Effector memory CD8-positive, alpha-beta T cell (primary cell): ENCODE measurements at regions not wholly inside any gene's neighbourhood (a gene's known extent, or its start where the extent isn't known, plus 50 kb on each side); places are given as distances from the start of the nearest gene placed in this dataset.

Experiments used
- ATAC-seq: fragments of 150-1000 bp; cut with Tn5 transposase; replicated peaks from 2 replicates; pipeline ENCODE4 v1.10.0; 2021; ENCODE audit warnings: mild to moderate bottlenecking, moderate library complexity
- DNase-seq, 3 experiments: peaks; one replicate each; pipeline ENCODE4 v3.0.0; 2021
- H3K27ac Mint-ChIP-seq, 2 donors: one replicate each; pipeline ENCODE4 v1.8.0; 2022; ENCODE audit warnings: mild to moderate bottlenecking in 2 of 2, mixed read lengths in 2 of 2, moderate library complexity in 2 of 2
- H3K27me3 Mint-ChIP-seq, 2 donors: one replicate each; pipeline ENCODE4 v1.8.0; 2022; ENCODE audit warnings: mixed read lengths in 2 of 2
- H3K36me3 Mint-ChIP-seq: one replicate; pipeline ENCODE4 v1.8.0; 2022; ENCODE audit warnings: mild to moderate bottlenecking, moderate library complexity, mixed read lengths; ENCODE audit not compliant: insufficient read depth
- H3K4me1 Mint-ChIP-seq, 2 donors: one replicate each; pipeline ENCODE4 v1.8.0; 2022; ENCODE audit warnings: low read depth in 2 of 2, mixed read lengths in 2 of 2
- H3K4me3 Mint-ChIP-seq, 2 donors: one replicate each; pipeline ENCODE4 v1.8.0; 2022; ENCODE audit warnings: mild to moderate bottlenecking in 2 of 2, mixed read lengths in 2 of 2, moderate library complexity in 2 of 2
- H3K9me3 Mint-ChIP-seq, 2 donors: one replicate each; pipeline ENCODE4 v1.8.0; 2022; ENCODE audit warnings: mixed read lengths in 2 of 2

DNA sequence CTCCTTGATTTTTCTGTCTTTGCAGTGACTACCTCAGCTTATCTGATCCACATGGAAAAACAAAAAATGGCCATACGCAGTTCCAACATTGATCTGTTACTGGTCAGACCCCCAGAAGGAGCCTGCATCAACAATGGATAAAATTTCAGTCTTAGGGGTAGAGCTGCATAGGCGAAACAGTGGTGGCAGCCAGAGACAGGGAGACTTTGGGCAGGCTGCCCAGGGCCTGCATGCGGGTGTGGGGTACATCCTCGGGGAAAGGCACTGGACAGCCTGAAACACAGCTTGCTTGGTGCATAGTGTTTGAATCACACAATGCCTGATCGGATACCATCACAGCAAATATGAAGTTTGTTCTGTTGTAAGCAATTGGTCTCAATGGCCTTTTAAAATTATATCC is 847.8 kb downstream of the QKI start:
- Mint-ChIP-seq H3K4me3 (no peak overlapping the region), H3K9me3 (peaks cover 0 to 2% of the 10 kb centered on the region in 2 donors), H3K4me1 (no peaks in the 10 kb centered on the region), H3K36me3 (no peaks in the 10 kb centered on the region), H3K27ac (no peak overlapping the region), H3K27me3 (no peaks in the 10 kb centered on the region)
- DNase-seq: no peak
- ATAC-seq: no peak

DNA sequence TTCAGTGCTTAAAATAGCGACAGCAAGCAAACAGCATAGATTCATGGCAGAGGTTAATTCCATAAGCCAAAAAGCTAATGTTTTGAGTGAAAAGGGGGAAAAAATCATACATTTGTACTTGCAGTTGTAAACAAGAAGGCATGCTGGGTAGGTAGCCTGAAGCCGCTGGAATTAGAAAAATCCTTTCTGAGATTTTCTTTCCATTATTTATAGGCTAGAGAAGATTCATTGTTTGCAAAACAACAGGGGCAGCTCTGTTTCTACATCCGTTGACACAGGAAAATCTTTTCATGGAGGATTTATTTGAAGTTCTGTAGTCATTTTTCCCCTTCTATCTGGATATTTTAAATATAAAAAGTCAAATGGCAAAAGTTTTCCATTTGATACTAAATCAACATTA is 843.9 kb downstream of the QKI start:
- H3K9me3 Mint-ChIP-seq: peaks cover 0 to 4% of the 10 kb centered on the region in 2 donors
- no peaks in the 10 kb centered on the region for H3K27me3 Mint-ChIP-seq
- no peak overlapping the region for H3K27ac Mint-ChIP-seq
- H3K4me1 Mint-ChIP-seq: no peaks in the 10 kb centered on the region
- H3K4me3 Mint-ChIP-seq: no peak overlapping the region
- DNase-seq (no peak), ATAC-seq (no peak)
- no peaks in the 10 kb centered on the region for H3K36me3 Mint-ChIP-seq

DNA sequence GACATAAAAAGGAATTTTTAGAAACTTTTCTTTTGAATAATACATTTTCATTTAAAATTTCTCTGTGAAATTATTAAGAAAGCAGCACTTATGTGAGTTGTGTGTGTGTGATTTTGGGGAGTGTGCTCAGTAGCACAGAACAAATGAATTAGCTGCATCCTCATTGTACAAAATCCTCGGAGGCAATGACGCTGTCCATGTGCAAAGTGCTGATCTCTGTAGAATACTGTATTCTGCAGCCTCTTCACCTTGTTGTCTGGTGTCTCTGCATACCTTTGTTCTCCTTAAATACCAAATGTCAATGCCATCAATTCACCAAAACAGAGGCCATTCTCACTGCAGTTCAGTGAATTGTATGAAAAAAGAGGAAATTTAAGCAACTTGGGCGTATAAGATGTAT is 838.4 kb downstream of the QKI start:
- H3K27me3 Mint-ChIP-seq: no peaks in the 10 kb centered on the region
- H3K4me1 Mint-ChIP-seq: no peaks in the 10 kb centered on the region
- DNase-seq (no peak), ATAC-seq (no peak)
- peaks cover 0 to 4% of the 10 kb centered on the region in 2 donors for H3K9me3 Mint-ChIP-seq
- H3K36me3 Mint-ChIP-seq: no peaks in the 10 kb centered on the region
- H3K4me3 Mint-ChIP-seq: no peak overlapping the region
- no peak overlapping the region for H3K27ac Mint-ChIP-seq

DNA sequence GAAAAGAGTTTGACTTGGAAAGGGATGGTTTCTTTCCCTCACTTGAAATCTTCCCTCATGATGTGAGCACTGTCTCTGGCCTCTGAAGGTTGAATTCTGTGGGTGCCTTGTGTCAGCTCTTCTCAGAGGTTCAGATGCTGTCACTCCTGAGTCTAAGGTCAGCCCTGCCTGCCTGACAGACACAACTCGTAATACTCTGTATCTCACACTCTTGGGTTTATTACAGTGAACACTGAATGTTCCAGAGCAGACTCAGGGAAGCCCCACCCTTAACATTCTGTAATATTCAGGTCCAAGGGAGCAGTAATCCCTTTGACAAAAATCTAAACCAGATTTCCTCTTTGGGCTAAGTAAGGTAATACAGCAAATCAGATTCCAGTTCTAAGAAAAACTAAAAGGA is 837.8 kb downstream of the QKI start:
- ATAC-seq (no peak), DNase-seq (no peak)
- Mint-ChIP-seq H3K4me3 (no peak overlapping the region), H3K36me3 (no peaks in the 10 kb centered on the region), H3K4me1 (no peaks in the 10 kb centered on the region), H3K9me3 (peaks cover 0 to 1% of the 10 kb centered on the region in 2 donors), H3K27ac (no peak overlapping the region), H3K27me3 (no peaks in the 10 kb centered on the region)

DNA sequence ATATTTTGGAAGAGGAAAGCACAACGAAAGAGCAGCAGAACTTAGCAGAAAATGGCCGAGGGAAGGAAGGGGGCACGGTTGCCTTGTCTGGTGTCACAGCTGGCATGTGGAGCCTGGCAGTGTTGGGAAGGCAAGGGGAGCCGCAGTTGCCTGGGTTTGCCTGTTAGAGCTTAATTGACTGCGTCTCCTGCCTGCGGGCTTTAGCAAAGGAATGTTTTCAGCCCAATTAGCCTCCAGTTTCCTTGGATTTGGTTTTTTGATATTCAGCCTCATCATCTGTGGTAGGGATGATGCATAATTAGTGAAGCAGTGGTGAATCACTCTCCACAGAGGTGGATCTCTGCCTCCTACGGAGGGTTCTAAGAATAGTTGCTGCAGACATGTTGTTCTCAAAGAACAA is 832.6 kb downstream of the QKI start:
- Mint-ChIP-seq H3K4me1 (no peaks in the 10 kb centered on the region), H3K36me3 (no peaks in the 10 kb centered on the region), H3K4me3 (no peak overlapping the region), H3K27me3 (no peaks in the 10 kb centered on the region), H3K9me3 (no peaks in the 10 kb centered on the region), H3K27ac (no peak overlapping the region)
- no peak for ATAC-seq
- no peak for DNase-seq

DNA sequence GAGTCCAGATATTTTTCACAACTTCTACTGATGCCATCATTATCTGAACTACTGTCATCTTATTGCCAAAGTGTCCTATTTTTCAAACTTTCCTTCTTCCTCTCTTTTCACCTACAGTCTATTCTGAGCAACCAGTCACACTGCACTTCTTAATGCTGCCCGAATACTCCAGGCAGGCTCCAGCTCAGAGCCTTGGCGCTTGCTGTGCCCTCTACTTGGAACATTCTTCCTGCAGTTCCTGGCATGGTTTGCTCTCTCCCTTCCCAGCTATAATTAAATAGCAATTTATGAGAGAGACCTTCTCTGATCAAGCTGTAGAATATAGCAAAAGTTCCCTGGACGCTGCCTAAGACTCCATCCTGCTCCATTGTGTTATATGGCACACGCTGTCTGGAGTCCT is 831.6 kb downstream of the QKI start:
- Mint-ChIP-seq H3K9me3 (no peaks in the 10 kb centered on the region), H3K4me1 (no peaks in the 10 kb centered on the region), H3K27me3 (no peaks in the 10 kb centered on the region), H3K36me3 (no peaks in the 10 kb centered on the region), H3K27ac (no peak overlapping the region), H3K4me3 (no peak overlapping the region)
- no peak for DNase-seq
- no peak for ATAC-seq

DNA sequence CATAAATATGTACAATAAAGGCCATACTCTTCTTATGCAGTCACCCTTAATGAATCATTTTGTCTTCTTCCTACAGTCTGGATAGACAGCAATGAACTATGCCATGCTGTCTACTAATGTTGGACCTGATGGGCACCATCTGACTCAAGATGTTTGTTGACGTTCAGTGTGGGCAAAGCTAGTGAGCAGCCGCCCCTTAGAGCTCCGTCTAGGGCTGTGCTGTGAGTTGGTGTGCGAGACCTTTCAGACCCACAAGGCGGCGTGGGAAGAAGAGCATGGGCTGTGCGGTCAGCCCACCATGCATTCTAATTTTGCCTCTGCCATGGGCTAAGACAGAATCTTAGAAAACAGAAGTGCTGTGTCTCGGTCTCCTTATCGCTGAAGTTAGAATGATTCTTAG is 829.4 kb downstream of the QKI start:
- Mint-ChIP-seq H3K27ac (no peak overlapping the region), H3K27me3 (no peaks in the 10 kb centered on the region), H3K4me3 (no peak overlapping the region), H3K9me3 (peaks cover 7 to 11% of the 10 kb centered on the region in 2 donors), H3K36me3 (no peaks in the 10 kb centered on the region), H3K4me1 (no peaks in the 10 kb centered on the region)
- DNase-seq: no peak
- ATAC-seq: no peak

DNA sequence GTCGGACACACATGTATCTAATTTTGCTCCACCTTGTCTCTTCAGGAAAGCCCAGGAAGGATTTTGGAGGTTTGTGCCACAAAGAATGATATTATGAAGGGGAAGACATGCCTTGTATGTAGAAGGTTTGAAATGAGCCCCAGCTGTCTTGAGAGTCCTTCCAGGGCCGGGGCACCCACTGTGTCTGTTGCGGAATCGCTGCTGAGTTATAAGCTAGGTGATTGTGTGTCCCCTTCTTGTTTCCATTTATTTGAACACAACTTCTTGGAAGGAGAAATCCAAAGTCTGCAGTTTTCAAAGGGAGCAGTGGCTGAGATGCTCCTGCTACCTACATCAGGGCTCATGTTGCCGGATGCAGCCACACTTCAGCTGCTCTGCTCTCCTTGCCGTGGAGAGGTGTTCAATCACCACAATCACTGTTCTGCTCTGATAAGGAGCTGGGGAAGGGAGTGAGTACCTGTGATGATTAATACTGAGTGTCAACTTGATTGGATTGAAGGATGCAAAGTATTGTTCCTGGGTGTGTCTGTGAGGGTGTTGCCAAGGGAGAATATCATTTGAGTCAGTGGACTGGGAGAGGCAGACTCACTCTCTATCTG is 828.6 kb downstream of the QKI start:
- Mint-ChIP-seq H3K36me3 (no peaks in the 10 kb centered on the region), H3K27ac (no peak overlapping the region), H3K27me3 (no peaks in the 10 kb centered on the region), H3K4me1 (no peaks in the 10 kb centered on the region), H3K9me3 (peaks cover 7 to 11% of the 10 kb centered on the region in 2 donors), H3K4me3 (no peak overlapping the region)
- no peak for ATAC-seq
- no peak for DNase-seq

DNA sequence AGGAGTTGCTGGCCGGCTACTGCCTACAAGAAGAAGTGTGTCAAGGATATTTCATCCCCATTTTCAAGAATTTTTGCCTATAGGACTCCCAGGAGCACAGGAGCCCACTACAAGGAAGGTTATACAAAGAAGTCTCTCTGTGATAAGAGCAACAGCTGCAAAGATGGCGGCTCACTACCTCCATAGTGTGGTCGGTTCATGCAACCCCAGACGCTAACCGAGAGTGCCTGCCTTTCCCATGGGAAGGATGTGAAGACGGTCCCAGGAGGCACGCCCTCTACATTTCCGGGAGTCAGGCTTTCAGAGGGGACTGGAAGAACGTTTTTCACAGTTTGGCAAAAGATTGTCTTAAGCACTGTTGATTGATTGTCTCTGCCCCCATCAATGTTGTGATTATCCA is 816.3 kb downstream of the QKI start:
- H3K9me3 Mint-ChIP-seq: peaks cover 0 to 8% of the 10 kb centered on the region in 2 donors
- H3K27ac Mint-ChIP-seq: no peak overlapping the region
- no peaks in the 10 kb centered on the region for H3K27me3 Mint-ChIP-seq
- H3K36me3 Mint-ChIP-seq: no peaks in the 10 kb centered on the region
- no peak for ATAC-seq
- H3K4me3 Mint-ChIP-seq: no peak overlapping the region
- DNase-seq: no peak
- no peaks in the 10 kb centered on the region for H3K4me1 Mint-ChIP-seq

DNA sequence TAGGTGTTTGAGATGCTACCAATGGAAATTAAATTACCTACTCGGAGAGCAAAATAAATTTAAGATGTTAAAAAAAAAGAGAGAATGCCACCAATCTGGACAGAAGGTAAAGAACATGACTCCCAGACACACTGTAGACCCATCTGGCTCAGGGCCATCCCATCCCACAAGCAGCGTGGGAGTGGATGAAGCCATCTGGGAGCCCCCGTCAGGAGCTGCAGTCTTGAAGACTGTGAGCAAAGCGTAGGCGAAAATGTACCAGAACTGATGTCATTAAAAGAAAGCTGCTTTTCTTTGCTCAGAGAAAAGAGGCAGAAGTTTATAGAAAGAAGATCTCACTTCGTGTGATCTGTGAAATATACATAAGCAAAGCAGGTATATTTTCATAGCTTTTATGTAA is 815.7 kb downstream of the QKI start:
- H3K36me3 Mint-ChIP-seq: no peaks in the 10 kb centered on the region
- no peaks in the 10 kb centered on the region for H3K27me3 Mint-ChIP-seq
- no peaks in the 10 kb centered on the region for H3K4me1 Mint-ChIP-seq
- H3K27ac Mint-ChIP-seq: no peak overlapping the region
- no peak overlapping the region for H3K4me3 Mint-ChIP-seq
- DNase-seq (no peak), ATAC-seq (no peak)
- H3K9me3 Mint-ChIP-seq: peaks cover 0 to 6% of the 10 kb centered on the region in 2 donors

DNA sequence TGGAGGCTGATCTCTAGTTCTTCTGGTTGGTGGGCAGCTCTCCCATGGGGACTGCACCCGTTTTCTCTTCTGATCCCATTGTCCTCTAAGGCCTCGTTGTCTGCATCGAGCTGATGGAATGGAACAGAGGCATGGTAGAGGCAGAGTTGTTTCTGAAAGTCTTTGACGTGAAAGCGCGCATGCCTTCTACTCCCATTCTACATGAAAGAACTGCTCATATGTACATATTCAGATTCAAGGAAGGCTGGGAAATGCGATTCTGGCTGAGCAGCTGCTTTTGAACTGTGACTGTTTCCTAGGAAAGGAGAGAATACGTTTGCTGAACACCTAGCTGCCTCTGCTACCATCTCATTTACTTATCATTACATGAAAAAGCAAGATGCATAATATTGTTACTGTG is 815.2 kb downstream of the QKI start:
- DNase-seq (no peak), ATAC-seq (no peak)
- Mint-ChIP-seq H3K4me1 (no peaks in the 10 kb centered on the region), H3K4me3 (no peak overlapping the region), H3K9me3 (peaks cover 0 to 6% of the 10 kb centered on the region in 2 donors), H3K36me3 (no peaks in the 10 kb centered on the region), H3K27me3 (no peaks in the 10 kb centered on the region), H3K27ac (no peak overlapping the region)

DNA sequence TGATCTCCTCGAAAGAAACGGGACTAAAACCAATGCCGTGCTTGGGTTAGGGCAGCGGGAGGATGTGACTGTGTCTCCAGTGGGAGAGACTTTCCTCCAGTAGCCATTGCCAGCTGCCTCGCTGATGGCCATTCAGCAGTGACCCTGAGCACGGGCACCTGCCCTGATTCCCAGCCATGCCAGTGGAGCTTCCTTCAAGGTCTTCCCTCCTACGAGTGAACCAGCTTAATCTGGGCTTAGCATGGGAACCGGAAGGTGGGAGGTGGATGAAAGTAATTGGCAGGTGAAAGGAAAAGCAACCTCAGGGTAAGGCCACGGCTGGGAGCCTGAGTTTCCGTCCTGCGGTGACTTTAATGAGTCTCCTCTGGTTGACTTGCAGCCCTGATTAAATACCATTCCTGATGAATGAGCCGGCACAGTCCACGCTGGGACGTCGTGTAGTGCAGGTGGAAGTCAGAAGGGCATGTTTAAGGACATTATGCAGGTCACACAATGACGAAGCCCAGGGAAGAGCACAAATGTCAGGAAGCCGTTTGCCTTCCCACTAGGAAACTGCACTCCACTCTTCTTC is 813.5 kb downstream of the QKI start:
- H3K27me3 Mint-ChIP-seq: no peaks in the 10 kb centered on the region
- H3K27ac Mint-ChIP-seq: no peak overlapping the region
- H3K4me1 Mint-ChIP-seq: no peaks in the 10 kb centered on the region
- ATAC-seq (no peak), DNase-seq (no peak)
- no peaks in the 10 kb centered on the region for H3K36me3 Mint-ChIP-seq
- peaks cover 0 to 5% of the 10 kb centered on the region in 2 donors for H3K9me3 Mint-ChIP-seq
- H3K4me3 Mint-ChIP-seq: no peak overlapping the region

DNA sequence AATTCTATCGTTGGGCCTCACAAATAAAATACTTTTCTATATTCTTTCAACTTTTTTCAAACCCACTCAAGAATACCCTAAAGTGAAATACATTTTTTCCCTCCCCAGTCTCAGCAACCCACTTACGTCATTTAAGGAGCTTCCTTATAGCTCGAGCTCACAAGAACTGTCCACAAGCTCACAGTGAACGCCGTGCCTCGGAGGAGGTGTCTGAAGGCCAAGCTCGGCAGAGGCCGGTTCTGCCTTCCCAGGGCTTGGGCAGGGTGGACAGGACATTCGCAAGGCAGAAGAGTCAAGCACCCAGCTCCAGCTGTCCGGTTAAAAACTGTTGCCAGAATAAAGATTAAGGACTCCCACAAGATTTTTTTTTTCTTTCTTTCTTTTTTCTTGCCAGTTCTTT is 802.3 kb downstream of the QKI start:
- Mint-ChIP-seq H3K27ac (no peak overlapping the region), H3K4me3 (no peak overlapping the region), H3K36me3 (no peaks in the 10 kb centered on the region), H3K27me3 (no peaks in the 10 kb centered on the region), H3K4me1 (no peaks in the 10 kb centered on the region), H3K9me3 (no peaks in the 10 kb centered on the region)
- no peak for DNase-seq
- ATAC-seq: no peak

DNA sequence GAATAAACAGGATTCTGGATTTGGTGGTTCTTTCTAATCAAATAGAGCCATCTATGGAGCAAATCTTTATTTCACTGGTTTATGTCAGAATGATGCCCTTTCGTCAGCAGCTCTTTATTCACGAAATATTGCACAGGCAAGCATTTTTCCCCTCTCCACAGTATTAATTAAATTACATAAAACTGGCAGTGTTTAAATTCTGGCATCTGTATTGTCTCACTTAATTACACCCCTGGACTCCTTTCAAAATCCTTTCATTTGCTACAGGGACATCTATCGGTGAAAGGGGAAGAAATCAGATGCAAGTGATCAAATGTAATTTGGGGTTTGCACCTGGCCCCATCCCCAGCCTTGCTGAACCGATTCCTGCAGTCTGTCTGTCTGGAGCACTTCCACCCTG is 801.9 kb downstream of the QKI start:
- Mint-ChIP-seq H3K27ac (no peak overlapping the region), H3K4me1 (no peaks in the 10 kb centered on the region), H3K4me3 (no peak overlapping the region), H3K9me3 (no peaks in the 10 kb centered on the region), H3K36me3 (no peaks in the 10 kb centered on the region), H3K27me3 (no peaks in the 10 kb centered on the region)
- DNase-seq (no peak), ATAC-seq (no peak)

DNA sequence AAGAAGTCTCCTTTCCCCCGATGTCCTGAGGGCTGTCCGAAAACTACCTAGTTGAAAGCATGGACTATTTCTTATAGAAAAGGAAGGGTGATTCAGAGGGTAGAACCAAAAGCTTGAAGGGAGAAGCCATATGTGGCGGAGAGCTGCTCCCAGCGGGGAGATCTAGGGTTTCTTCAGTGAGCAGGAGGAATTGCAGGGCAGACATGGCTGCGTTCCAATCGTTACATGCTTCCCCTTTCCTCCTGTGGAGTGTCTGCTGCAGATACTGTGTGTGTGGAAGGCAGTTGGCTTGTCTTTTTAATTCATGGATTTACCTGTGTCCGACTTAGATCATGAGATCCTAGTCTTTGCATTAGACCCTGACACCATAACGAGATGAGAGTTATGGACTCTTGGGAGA is 799.5 kb downstream of the QKI start:
- H3K4me3 Mint-ChIP-seq: no peak overlapping the region
- H3K27me3 Mint-ChIP-seq: no peaks in the 10 kb centered on the region
- no peaks in the 10 kb centered on the region for H3K9me3 Mint-ChIP-seq
- no peak overlapping the region for H3K27ac Mint-ChIP-seq
- DNase-seq (no peak), ATAC-seq (no peak)
- no peaks in the 10 kb centered on the region for H3K36me3 Mint-ChIP-seq
- no peaks in the 10 kb centered on the region for H3K4me1 Mint-ChIP-seq
